CD14-positive monocyte (primary cell): ENCODE measurements at regions not wholly inside any gene's neighbourhood (a gene's known extent, or its start where the extent isn't known, plus 50 kb on each side); places are given as distances from the start of the nearest gene placed in this dataset.

Experiments used
- DNase-seq, 3 donors: peaks; one replicate each; pipeline ENCODE4 v3.0.0-alpha.2; 2011 to 2022
- H2AFZ ChIP-seq: 2 replicates; pipeline ENCODE4 v1.6.0; 2012; ENCODE audit warnings: mild to moderate bottlenecking, low read depth, low read length, inconsistent platforms; ENCODE audit not compliant: insufficient read depth, poor library complexity, severe bottlenecking
- H3K27ac ChIP-seq, 2 donors: 1 replicate in 1 of 2; 2 replicates in 1 of 2; pipeline ENCODE4 v1.5.1; 2012 to 2013; ENCODE audit warnings: low read length in 2 of 2, control low read depth in 1 of 2, inconsistent platforms in 1 of 2, low read depth in 1 of 2, mild to moderate bottlenecking in 1 of 2
- H3K27me3 ChIP-seq, 2 donors: one replicate each; pipeline versions ENCODE4 v1.6.0 to v1.6.1; 2011 to 2013; ENCODE audit warnings: low read length in 2 of 2; ENCODE audit not compliant: control insufficient read depth in 2 of 2, insufficient read depth in 2 of 2
- H3K36me3 ChIP-seq, 2 donors: replicated peaks in 1 of 2; 1 replicate in 1 of 2; 2 replicates in 1 of 2; pipeline versions ENCODE4 v1.5.1 to v1.6.1; 2012 to 2013; ENCODE audit warnings: low read length in 2 of 2, control low read depth in 1 of 2, inconsistent platforms in 1 of 2, mild to moderate bottlenecking in 1 of 2; ENCODE audit not compliant: insufficient read depth in 2 of 2, control insufficient read depth in 1 of 2
- H3K4me1 ChIP-seq, 2 donors: 1 replicate in 1 of 2; 2 replicates in 1 of 2; pipeline versions ENCODE4 v1.5.1 to v1.6.1; 2012 to 2013; ENCODE audit warnings: low read length in 2 of 2, control low read depth in 1 of 2, inconsistent platforms in 1 of 2, mild to moderate bottlenecking in 1 of 2, moderate library complexity in 1 of 2; ENCODE audit not compliant: insufficient read depth in 2 of 2, control insufficient read depth in 1 of 2
- H3K4me2 ChIP-seq: replicated peaks from 2 replicates; pipeline ENCODE3; 2012; ENCODE audit warnings: low read length, moderate library complexity, mild to moderate bottlenecking; ENCODE audit not compliant: poor library complexity, severe bottlenecking; ENCODE audit errors: extremely low read depth
- H3K4me3 ChIP-seq, 3 experiments: fragments of 200-600 bp in 1 of 3; sonication (generic) in 1 of 3; replicated peaks in 1 of 3; 1 replicate in 2 of 3; 2 replicates in 1 of 3; pipeline ENCODE4 v1.5.1; 2011 to 2013; ENCODE audit warnings: low read length in 3 of 3, mild to moderate bottlenecking in 3 of 3, control low read depth in 2 of 3, low read depth in 2 of 3, inconsistent platforms in 1 of 3, moderate library complexity in 1 of 3
- H3K79me2 ChIP-seq: 2 replicates; pipeline ENCODE4 v1.6.0; 2012; ENCODE audit warnings: mild to moderate bottlenecking, control low read depth, inconsistent platforms, low read length, moderate library complexity; ENCODE audit not compliant: insufficient read depth
- H3K9ac ChIP-seq: 2 replicates; pipeline ENCODE4 v1.6.0; 2017; ENCODE audit warnings: low read length, mild to moderate bottlenecking; ENCODE audit not compliant: insufficient read depth, poor library complexity, severe bottlenecking
- H3K9me3 ChIP-seq, 2 donors: replicated peaks in 1 of 2; 1 replicate in 1 of 2; 2 replicates in 1 of 2; pipeline versions ENCODE4 v1.5.1 to v1.6.1; 2012 to 2013; ENCODE audit warnings: low read length in 2 of 2, control low read depth in 1 of 2; ENCODE audit not compliant: control insufficient read depth in 1 of 2, insufficient read depth in 1 of 2
- H4K20me1 ChIP-seq: 2 replicates; pipeline ENCODE4 v1.6.0; 2012; ENCODE audit warnings: mild to moderate bottlenecking, low read length, control low read depth, moderate library complexity; ENCODE audit not compliant: insufficient read depth
- H3K27ac Mint-ChIP-seq, 7 donors: one replicate each; pipeline ENCODE4 v1.8.0; 2020; ENCODE audit warnings: mild to moderate bottlenecking in 7 of 7, mixed read lengths in 7 of 7, moderate library complexity in 6 of 7, inconsistent platforms in 2 of 7
- H3K27me3 Mint-ChIP-seq, 3 donors: one replicate each; pipeline ENCODE4 v1.8.0; 2021 to 2022; ENCODE audit warnings: low read depth in 3 of 3, mild to moderate bottlenecking in 3 of 3, mixed read lengths in 3 of 3, moderate library complexity in 3 of 3, inconsistent platforms in 1 of 3
- H3K36me3 Mint-ChIP-seq, 2 donors: one replicate each; pipeline ENCODE4 v1.8.0; 2020; ENCODE audit warnings: mixed read lengths in 2 of 2, inconsistent platforms in 1 of 2, mild to moderate bottlenecking in 1 of 2
- H3K4me1 Mint-ChIP-seq: one replicate; pipeline ENCODE4 v1.8.0; 2020; ENCODE audit warnings: mild to moderate bottlenecking, mixed read lengths
- H3K4me3 Mint-ChIP-seq, 2 donors: one replicate each; pipeline ENCODE4 v1.8.0; 2020; ENCODE audit warnings: mild to moderate bottlenecking in 2 of 2, mixed read lengths in 2 of 2, moderate library complexity in 1 of 2
- H3K9me3 Mint-ChIP-seq, 7 donors: one replicate each; pipeline ENCODE4 v1.8.0; 2020 to 2022; ENCODE audit warnings: mixed read lengths in 7 of 7, mild to moderate bottlenecking in 6 of 7, moderate library complexity in 6 of 7, inconsistent platforms in 2 of 7
- CTCF ChIP-seq: fragments of 200-600 bp; IDR thresholded peaks from one replicate; pipeline ENCODE4 v1.8.0; 2022; ENCODE audit warnings: antibody characterized with exemption, mild to moderate bottlenecking
- WGBS: methylation state at CpG from one replicate; pipeline ENCODE4 v1.1.5; 2013; ENCODE audit warnings: missing lambda C conversion rate; ENCODE audit not compliant: insufficient coverage; 5-methylcytosine and 5-hydroxymethylcytosine counted together
- intact Hi-C, 2 donors: fragments of 100-400 bp; cut with micrococcal nuclease; formaldehyde crosslinking; loops; one replicate each; pipeline versions ENCODE4 v1.15.0 to v1.15.1; 2023

GRCh38 chr14:71648725-71649124 lies 283.5 kb upstream of the RGS6 start:
- TF ChIP-seq CTCF, result no peak
- H3K36me3 ChIP-seq, result peaks cover 24 to 39% of the 10 kb centered on the region in 2 donors
- H3K4me3 ChIP-seq, result no peak overlapping the region
- peak overlapping the region in 1 of 7 donors; percentile 53 for H3K27ac Mint-ChIP-seq
- H3K79me2 ChIP-seq, result no peaks in the 10 kb centered on the region
- peaks cover 6% of the 10 kb centered on the region for H3K4me1 Mint-ChIP-seq
- intact Hi-C loops, result no loop called here
- no peak overlapping the region for H3K9ac ChIP-seq
- H3K27ac ChIP-seq, result no peak overlapping the region
- H3K4me3 Mint-ChIP-seq, result no peak overlapping the region
- H4K20me1 ChIP-seq, result peaks cover 4% of the 10 kb centered on the region
- peaks cover 0 to 4% of the 10 kb centered on the region in 2 donors for H3K4me1 ChIP-seq
- no peaks in the 10 kb centered on the region for H3K27me3 Mint-ChIP-seq
- DNase-seq, result no peak
- no peak overlapping the region for H3K4me2 ChIP-seq
- no peak overlapping the region for H2AFZ ChIP-seq
- H3K27me3 ChIP-seq, result no peaks in the 10 kb centered on the region
- no CpG with 5 or more reads among the region's 2 CpGs for WGBS
- H3K36me3 Mint-ChIP-seq, result peaks cover 32 to 49% of the 10 kb centered on the region in 2 donors
- H3K9me3 Mint-ChIP-seq, result peaks cover 12 to 24% (median 20%) of the 10 kb centered on the region in 7 donors
- peaks cover 4 to 19% of the 10 kb centered on the region in 2 donors for H3K9me3 ChIP-seq

- Histone ChIP-seq H3K4me2 (no peak overlapping the region), H3K27ac (no peak overlapping the region), H3K9me3 (peaks cover 4 to 22% of the 10 kb centered on the region in 2 donors), H3K4me1 (peaks cover 0 to 4% of the 10 kb centered on the region in 2 donors), H3K79me2 (no peaks in the 10 kb centered on the region), H4K20me1 (peaks cover 4% of the 10 kb centered on the region), H3K27me3 (no peaks in the 10 kb centered on the region), H3K36me3 (peaks cover 27 to 53% of the 10 kb centered on the region in 2 donors), H3K9ac (no peak overlapping the region), H2AFZ (no peak overlapping the region), H3K4me3 (no peak overlapping the region)
- H3K4me1 Mint-ChIP-seq, result peaks cover 6% of the 10 kb centered on the region
- H3K4me3 Mint-ChIP-seq, result no peak overlapping the region
- DNase-seq, result no peak
- H3K27ac Mint-ChIP-seq, result no peak overlapping the region
- 100% methylated on average over 1 of the region's 7 CpGs for WGBS
- no peaks in the 10 kb centered on the region for H3K27me3 Mint-ChIP-seq
- intact Hi-C loops, result no loop called here
- H3K36me3 Mint-ChIP-seq, result peaks cover 45 to 63% of the 10 kb centered on the region in 2 donors
- peaks cover 12 to 26% (median 21%) of the 10 kb centered on the region in 7 donors for H3K9me3 Mint-ChIP-seq
- no peak for TF ChIP-seq CTCF
These were observed 282.0 kb upstream of the RGS6 start for GRCh38 chr14:71650187-71650755.
